Fibroblast of villous mesenchyme (primary cell): ENCODE measurements at regions not wholly inside any gene's neighbourhood (a gene's known extent, or its start where the extent isn't known, plus 50 kb on each side); places are given as distances from the start of the nearest gene placed in this dataset.
"Not testable (repeated sequence)": the region's sequence is repeated elsewhere in the genome, so short reads cannot be mapped to it uniquely, and the experiment has no call there.

Source experiments
- DNase-seq: peaks from one replicate; pipeline ENCODE4 v3.0.0-alpha.2; 2010; ENCODE audit warnings: low read depth
- H3K4me3 ChIP-seq: 2 replicates; pipeline ENCODE4 v1.5.1; 2011; ENCODE audit warnings: low read depth, mild to moderate bottlenecking, low read length
- TF ChIP-seq, protein P1 (sequence below): IDR thresholded peaks from 2 replicates; pipeline ENCODE4 v1.5.1; 2012; ENCODE audit warnings: low read depth, mild to moderate bottlenecking, low read length; ENCODE audit not compliant: insufficient read depth

DNA sequence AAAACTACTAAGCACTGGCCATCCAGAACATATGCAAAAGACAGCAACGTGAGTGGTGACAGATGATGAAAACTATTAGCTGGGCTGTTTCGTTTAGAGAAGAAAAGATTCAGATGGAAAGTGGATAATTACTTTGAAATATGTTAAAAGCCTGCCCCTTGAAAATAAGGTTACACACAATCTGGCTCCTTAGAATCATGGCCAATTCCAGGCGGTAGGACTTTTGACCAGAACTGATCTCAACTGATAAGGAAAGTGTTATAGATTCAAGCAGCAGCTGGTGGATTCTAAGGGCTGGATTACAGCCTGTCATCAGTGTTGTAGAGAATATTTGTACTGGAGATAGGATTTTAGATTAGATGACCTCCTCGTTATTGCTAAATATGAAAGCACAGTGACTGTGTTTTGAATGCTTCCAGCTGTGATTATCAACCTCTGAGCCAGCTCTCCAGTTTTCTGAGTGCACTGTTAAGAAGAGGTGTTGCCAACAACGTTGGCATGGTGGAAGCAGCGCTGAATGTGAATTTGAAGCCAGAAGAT lies 75.1 kb downstream of the KBTBD2 start:
- peak; percentile 74 for DNase-seq
- not testable (repeated sequence) for H3K4me3 ChIP-seq

DNA sequence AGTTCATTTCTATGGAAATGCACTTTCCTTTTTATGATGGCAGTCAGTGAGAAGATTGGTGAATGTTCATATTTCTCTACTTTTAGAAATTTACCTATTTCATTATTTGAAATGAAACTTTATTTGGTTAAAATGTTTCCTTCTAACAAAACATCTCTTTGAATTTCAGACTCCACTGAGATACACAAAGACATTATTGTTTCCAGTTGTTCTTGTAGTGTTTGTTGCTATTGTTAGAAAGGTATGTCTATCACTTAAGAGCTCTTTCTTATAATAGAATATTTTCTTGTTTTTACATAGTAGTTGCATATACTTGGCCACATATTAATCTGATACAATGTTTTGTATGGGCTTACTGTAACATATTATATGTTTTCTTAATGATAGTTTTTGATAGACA lies 76.8 kb downstream of the KBTBD2 start:
- DNase-seq, H3K4me3 ChIP-seq: not testable (repeated sequence)

DNA sequence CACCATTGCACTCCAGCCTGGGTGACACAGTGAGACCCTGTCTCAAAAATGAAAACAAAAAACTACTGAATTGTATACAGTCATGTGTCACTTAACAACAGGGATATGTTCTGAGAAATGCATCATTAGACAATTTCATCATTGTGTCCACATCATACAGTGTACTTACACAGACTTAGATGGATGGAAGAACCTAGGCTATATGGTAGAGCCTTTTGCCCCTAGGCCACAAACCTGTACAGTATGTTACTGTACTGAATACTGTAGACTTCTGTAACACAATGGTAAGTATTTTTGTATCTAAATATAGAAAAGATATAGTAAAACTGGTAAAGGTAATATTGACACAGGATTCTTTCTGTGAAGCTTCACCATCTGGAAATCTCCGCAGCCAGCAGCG lies 81.7 kb downstream of the KBTBD2 start:
- TF ChIP-seq, protein P1, sequence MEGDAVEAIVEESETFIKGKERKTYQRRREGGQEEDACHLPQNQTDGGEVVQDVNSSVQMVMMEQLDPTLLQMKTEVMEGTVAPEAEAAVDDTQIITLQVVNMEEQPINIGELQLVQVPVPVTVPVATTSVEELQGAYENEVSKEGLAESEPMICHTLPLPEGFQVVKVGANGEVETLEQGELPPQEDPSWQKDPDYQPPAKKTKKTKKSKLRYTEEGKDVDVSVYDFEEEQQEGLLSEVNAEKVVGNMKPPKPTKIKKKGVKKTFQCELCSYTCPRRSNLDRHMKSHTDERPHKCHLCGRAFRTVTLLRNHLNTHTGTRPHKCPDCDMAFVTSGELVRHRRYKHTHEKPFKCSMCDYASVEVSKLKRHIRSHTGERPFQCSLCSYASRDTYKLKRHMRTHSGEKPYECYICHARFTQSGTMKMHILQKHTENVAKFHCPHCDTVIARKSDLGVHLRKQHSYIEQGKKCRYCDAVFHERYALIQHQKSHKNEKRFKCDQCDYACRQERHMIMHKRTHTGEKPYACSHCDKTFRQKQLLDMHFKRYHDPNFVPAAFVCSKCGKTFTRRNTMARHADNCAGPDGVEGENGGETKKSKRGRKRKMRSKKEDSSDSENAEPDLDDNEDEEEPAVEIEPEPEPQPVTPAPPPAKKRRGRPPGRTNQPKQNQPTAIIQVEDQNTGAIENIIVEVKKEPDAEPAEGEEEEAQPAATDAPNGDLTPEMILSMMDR: no peak
- no peak for DNase-seq
- no peak overlapping the region for H3K4me3 ChIP-seq

DNA sequence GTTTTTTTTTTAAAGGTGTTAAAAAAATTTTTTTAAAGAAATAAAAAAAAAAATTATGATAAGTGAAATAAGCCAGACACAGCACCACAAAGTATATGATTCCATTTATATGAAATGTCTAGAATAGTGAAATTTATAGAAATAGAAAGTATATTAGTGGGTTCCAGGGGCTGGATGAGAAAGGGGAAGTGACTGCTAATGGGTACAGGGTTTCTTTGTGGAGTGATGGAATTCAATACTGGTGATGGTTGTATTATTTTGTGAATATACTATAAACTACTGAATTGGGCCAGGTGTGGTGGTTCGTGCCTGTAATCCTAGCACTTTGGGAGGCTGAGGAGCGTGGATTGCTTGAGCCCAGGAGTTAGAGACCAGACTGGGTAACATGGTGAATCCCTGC lies 82.2 kb downstream of the KBTBD2 start:
- TF ChIP-seq, protein P1: no peak
- H3K4me3 ChIP-seq: no peak overlapping the region

DNA sequence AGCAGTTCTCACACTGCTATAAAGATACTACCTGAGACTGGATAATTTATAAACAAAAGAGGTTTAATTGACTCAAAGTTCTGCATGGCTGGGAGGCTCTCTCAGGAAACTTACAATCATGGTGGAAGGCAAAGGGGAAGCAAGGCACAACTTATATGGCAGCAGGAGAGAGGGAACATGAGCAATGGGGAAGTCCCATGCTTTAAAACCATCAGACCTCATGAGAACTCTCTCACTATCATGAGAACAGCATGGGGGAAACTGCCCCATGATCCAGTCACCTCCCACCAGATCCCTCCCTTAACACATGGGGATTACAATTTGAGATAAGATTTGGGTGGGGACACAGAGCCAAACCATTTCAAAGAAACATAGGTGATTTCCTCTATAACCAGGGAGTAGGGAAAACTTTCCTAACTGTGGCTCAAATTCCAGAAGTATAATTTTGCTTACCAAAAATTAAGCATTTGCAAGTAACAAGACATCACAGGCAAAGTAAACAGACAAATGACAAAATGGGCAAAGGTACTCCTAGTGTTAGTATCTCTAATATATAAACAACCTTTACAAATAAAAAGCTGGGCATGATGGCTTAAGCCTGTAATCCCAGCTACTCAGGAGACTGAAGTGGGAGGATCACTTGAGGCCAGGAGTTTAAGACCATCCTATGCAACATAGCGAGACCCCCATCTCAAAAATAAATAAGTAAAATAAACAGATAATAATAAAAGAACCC lies 88.0 kb downstream of the KBTBD2 start:
- H3K4me3 ChIP-seq: no peak overlapping the region
- TF ChIP-seq, protein P1: no peak

More for the DNA sequence above, 82.2 kb downstream of the KBTBD2 start:
- DNase-seq: no peak

DNA sequence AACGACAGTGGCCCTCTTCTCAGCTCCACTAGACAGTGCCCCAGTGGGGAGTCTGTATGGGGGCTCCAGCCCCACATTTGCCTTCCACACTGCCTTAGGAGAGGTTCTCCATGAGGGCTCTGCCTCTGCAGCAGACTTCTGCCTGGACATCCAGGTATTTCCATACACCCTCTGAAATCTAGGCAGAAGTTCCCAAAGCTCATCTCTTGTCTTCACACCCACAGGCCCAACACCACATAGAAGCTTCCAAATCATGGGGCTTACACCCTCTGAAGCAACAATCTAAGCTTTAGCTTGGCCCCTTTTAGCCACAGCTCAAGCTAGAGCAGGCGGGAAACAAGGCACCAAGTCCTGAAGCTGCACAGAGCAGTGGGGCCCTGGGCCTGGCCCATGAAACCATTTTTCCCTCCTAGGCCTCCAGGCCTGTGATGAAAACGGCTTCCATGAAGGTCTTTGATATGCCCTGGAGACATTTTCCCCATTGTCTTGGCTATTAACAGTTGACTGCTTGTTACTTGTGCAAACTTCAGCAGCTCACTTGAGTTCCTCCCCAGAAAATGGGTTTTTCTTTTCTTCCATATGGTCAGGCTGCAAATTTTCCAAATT lies 89.2 kb downstream of the KBTBD2 start:
- H3K4me3 ChIP-seq: no peak overlapping the region
- DNase-seq: no peak
- TF ChIP-seq, protein P1: no peak

More for the DNA sequence above, 88.0 kb downstream of the KBTBD2 start:
- DNase-seq: no peak

DNA sequence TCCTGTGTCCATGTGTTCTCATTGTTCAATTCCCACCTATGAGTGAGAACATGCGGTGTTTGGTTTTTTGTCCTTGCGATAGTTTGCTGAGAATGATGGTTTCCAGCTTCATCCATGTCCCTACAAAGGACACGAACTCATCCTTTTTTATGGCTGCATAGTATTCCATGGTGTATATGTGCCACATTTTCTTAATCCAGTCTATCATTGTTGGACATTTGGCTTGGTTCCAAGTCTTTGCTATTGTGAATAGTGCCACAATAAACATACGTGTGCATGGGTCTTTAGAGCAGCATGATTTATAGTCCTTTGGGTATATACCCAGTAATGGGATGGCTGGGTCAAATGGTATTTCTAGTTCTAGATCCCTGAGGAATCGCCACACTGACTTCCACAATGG lies 98.5 kb downstream of the KBTBD2 start:
- not testable (repeated sequence) for H3K4me3 ChIP-seq, DNase-seq

DNA sequence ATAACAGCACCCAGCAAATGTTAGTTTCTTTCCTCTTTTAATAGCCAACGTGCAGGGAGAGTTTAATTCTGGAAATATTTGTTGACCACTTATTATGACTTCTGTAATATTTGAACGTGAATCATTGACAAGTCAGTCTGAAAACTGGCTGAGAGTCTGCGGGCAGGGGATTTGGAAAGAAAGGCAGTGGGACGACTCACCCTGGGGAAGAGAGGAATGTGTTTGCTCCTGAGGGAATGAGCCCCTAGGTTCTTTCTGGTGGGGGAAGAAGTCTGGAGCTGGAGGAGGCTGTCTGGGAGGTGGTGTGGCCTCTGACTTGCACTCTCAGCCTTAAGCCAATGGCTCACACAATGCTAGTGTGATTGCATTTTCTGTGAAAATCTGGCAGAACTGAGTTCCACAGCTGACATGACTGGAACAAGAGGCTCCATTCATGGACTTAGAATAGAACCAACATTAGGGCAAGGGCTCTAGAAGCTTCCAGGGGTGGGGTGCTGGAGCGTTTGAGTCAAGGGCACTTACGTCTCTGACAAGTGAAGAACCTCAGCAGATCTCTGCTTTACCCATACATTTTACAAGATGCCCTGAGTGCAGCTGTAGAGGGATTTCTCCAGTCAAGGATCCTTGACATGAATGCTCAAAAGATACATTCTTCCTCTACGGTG lies 100.7 kb downstream of the KBTBD2 start:
- not testable (repeated sequence) for H3K4me3 ChIP-seq
- peak; percentile 42 for DNase-seq

DNA sequence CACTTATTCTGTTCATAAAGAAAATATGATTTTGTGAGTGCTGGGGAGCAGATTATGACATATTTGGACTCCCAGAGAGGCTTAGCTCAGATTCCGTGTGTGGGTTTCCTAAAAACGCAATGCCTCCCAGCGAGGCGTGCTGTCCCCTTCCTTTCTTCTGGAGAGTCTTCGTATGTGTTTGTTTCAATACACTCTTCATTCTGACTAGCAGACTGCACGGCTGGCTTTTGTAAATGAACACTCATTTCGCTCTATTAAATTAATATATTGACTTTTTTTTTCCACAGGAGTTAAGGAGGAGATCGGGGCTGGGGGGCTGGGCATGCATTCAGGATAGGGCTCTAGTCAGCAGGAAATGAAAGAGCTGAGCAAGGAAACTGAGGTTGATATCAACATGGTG lies 102.3 kb downstream of the KBTBD2 start:
- not testable (repeated sequence) for DNase-seq, H3K4me3 ChIP-seq

DNA sequence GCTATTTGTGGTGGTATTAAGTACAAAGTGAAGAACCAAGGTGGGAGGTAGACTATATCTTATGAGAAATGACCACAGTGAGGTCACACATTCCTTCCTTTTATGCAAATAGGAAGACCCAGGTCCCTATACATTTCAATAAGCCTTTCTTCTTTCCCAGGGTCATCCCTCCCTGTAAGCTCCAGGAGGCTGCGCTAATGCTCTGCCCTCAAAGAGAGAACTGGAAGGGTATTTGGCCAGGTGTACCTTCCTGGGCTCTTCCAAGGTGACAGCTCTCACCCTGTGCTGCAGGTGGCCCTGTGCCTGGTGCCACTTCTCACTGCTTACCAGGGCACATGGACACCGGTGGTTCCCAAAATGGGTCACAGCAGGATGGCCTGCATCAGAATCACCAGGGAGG lies 103.4 kb downstream of the KBTBD2 start:
- not testable (repeated sequence) for H3K4me3 ChIP-seq, DNase-seq

DNA sequence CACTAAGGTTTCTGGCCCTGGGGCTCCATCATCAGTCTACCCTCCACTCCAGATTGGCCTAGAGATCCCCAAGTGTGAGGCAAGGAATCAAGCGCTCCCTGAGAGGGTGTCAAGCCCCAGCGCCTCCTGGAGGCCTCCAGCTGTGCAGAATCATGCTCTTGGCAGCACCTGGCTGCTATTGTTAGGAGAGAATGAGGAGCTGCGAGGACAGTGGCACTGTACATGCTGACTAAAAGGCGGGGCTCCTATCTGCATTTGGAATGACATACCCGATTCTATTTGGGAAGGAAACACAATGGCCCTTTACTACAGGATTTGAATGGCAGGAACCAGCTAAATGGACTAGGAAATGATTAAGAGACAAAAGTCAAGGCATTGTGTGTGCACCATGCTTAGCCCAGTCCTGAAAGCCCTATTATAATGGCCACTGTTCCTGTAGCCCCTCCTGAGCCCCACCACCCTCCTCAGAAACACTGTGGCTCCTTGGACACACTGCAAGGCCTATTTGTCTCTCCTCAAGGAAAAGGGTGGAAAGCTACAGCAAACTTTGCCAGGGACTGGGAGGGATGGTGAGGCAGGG lies 106.1 kb downstream of the KBTBD2 start:
- not testable (repeated sequence) for H3K4me3 ChIP-seq, DNase-seq

DNA sequence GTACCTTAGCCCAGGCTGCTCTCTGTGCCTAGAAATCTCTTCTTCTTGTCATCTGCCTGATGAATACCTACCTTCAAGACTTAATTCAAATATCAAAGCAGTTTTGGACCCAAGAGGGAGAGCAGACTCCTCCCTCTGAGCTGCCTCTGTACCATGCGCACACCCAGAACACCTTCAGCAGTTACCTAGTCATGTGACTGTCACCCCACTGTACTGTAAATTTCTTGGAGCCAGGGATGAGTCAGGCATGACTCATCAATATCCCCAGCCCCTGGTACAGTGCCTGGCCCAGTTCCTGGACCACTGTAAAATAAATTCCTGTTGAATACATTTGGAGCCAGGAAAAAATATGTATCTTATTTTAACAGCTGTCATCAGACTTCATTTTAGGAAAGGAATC lies 111.7 kb downstream of the KBTBD2 start:
- not testable (repeated sequence) for DNase-seq, H3K4me3 ChIP-seq
